ENCODE measurements at regions not wholly inside any gene's neighbourhood (a gene's known extent, or its start where the extent isn't known, plus 50 kb on each side); places are given as distances from the start of the nearest gene placed in this dataset.
A peak's percentile ranks its signal among the peaks of the same experiment; 100 is the strongest.

- DNase-seq, result no peak
These were observed 1209.7 kb upstream of the GJE1 start for GRCh38 chr6:140923048-140923447.

- DNase-seq, result peak; percentile 25
These were observed 1211.1 kb upstream of the GJE1 start for GRCh38 chr6:140921366-140922226.

GRCh38 chr6:140917911-140918310, 1214.8 kb upstream of the GJE1 start:
- no peak for DNase-seq

GRCh38 chr6:140915551-140915950, 1217.2 kb upstream of the GJE1 start:
- peak; percentile 37 for DNase-seq

GRCh38 chr6:140915103-140915502, 1217.6 kb upstream of the GJE1 start:
- peak; percentile 30 for DNase-seq

- DNase-seq, result no peak
These were observed 1220.0 kb upstream of the GJE1 start for GRCh38 chr6:140912686-140913085.

- no peak for DNase-seq
These were observed 1223.1 kb upstream of the GJE1 start for GRCh38 chr6:140909625-140910024.

- no peak for DNase-seq
These were observed 1223.6 kb upstream of the GJE1 start for GRCh38 chr6:140909156-140909555.

GRCh38 chr6:140908505-140908904, 1224.2 kb upstream of the GJE1 start:
- no peak for DNase-seq

- no peak for DNase-seq
These were observed 1225.5 kb upstream of the GJE1 start for GRCh38 chr6:140907235-140907634.

- no peak for DNase-seq
These were observed 1227.0 kb upstream of the GJE1 start for GRCh38 chr6:140905724-140906123.

GRCh38 chr6:140905050-140905449, 1227.7 kb upstream of the GJE1 start:
- no peak for DNase-seq

- DNase-seq, result no peak
These were observed 1234.7 kb upstream of the GJE1 start for GRCh38 chr6:140897804-140898573.

- DNase-seq, result no peak
These were observed 1235.4 kb upstream of the GJE1 start for GRCh38 chr6:140897349-140897748.

GRCh38 chr6:140893432-140893831, 1239.3 kb upstream of the GJE1 start:
- no peak for DNase-seq

GRCh38 chr6:140879946-140880345, 1252.8 kb upstream of the GJE1 start:
- DNase-seq, result no peak

- no peak for DNase-seq
These were observed 1258.7 kb upstream of the GJE1 start for GRCh38 chr6:140874066-140874465.

- no peak for DNase-seq
These were observed 1259.8 kb upstream of the GJE1 start for GRCh38 chr6:140872885-140873284.

- DNase-seq, result no peak
These were observed 1260.8 kb upstream of the GJE1 start for GRCh38 chr6:140871911-140872310.

GRCh38 chr6:140867336-140867735, 1265.4 kb upstream of the GJE1 start:
- no peak for DNase-seq

- DNase-seq, result no peak
These were observed 1274.2 kb upstream of the GJE1 start for GRCh38 chr6:140858381-140858971.

- peak; percentile 41 for DNase-seq
These were observed 1274.9 kb upstream of the GJE1 start for GRCh38 chr6:140857739-140858380.

- no peak for DNase-seq
These were observed 1277.2 kb upstream of the GJE1 start for GRCh38 chr6:140855520-140855919.

Data from NCI-H2029 (cell line).